NAMALWA (cell line): ENCODE measurements at regions not wholly inside any gene's neighbourhood (a gene's known extent, or its start where the extent isn't known, plus 50 kb on each side); places are given as distances from the start of the nearest gene placed in this dataset.
"Not testable (repeated sequence)": the region's sequence is repeated elsewhere in the genome, so short reads cannot be mapped to it uniquely, and the experiment has no call there.

Source experiments
- DNase-seq: peaks from one replicate; pipeline ENCODE4 v3.0.0-alpha.2; 2015; ENCODE audit warnings: low spot score

DNA sequence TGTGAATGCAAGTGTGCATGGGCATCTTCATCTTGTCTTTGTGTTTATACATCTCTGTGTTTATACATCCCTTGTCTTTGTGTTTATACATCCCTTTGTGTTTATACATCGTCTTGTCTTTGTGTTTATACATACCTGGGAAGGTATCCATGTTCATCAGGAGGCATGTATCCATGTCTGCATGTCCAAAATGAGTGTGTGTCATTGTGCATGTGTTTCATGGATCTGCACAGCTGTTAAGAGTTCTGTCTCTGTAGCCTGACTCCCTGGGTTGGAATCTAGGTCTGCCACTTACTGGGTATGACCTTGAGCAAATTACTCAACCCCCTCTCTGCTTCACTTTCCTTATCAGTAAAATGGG is 50.1 kb upstream of the SIRPA start:
- DNase-seq = no peak

- peak; percentile 52 for DNase-seq
Measured at GRCh38 chr20:1844325-1845162, 50.7 kb upstream of the SIRPA start.

GRCh38 chr20:1842281-1842680 is 52.9 kb upstream of the SIRPA start:
- DNase-seq = no peak

DNA sequence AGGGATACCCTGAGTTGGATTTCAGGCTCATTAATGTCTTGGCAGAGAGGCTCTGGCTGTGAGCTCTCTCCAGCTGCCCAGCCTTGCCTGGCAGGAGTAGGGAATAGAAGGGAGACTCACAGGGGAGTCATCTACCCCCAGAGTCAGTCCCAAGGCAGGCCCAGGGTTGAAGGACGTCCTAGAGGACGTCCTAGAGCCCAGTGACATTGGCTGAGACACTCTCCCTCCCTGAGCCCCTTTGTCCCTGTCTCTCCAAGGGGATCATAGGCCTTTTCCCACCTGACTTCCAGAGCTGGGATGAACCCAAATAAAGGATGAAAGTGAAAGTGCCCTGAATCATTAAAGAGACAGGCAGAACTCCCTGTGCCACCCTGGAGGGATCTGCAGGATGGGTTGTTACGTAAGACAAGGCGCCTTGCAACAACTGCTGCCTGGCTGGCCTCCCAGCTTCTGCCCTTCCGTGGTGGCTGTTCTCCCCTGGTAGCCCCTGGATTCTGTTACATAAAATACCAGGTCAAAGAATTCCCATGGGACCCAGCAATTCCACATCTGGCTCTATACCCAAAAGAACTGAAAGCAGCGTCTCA is 53.6 kb upstream of the SIRPA start:
- no peak for DNase-seq

- no peak for DNase-seq
Measured at GRCh38 chr20:1840817-1841553, 54.2 kb upstream of the SIRPA start.

DNA sequence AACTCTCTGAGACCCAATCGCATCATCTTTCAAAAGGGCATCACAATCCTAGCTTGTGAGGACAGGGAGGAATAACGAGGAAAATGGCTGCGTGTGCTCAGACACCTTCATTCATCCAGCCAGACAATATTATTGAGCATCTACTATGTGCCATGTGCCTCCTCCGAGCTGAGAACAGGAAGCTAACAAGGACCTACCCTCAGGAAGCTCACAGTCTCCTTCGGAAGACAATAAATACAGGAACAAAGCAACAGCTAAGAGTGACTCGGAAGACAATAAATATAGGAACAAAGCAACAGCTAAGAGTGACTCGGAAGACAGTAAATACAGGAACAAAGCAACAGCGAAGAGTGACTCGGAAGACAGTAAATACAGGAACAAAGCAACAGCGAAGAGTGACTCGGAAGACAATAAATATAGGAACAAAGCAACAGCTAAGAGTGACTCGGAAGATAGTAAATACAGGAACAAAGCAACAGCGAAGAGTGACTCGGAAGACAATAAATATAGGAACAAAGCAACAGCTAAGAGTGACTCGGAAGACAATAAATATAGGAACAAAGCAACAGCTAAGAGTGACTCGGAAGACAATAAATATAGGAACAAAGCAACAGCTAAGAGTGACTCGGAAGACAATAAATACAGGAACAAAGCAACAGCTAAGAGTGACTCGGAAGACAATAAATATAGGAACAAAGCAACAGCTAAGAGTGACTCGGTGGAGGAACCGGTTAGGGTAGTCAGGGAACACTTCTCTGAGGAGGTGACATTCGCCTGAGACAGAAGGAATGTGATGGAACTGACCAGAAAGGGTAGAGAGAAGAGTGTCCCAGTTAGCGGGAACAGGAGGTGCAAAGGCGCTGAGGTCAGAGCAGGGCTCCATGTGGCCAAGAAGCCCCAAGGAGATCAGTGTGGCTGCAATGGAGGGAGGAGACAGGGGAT is 55.6 kb upstream of the SIRPA start:
- not testable (repeated sequence) for DNase-seq

GRCh38 chr20:1838556-1839279 is 56.5 kb upstream of the SIRPA start:
- no peak for DNase-seq

DNA sequence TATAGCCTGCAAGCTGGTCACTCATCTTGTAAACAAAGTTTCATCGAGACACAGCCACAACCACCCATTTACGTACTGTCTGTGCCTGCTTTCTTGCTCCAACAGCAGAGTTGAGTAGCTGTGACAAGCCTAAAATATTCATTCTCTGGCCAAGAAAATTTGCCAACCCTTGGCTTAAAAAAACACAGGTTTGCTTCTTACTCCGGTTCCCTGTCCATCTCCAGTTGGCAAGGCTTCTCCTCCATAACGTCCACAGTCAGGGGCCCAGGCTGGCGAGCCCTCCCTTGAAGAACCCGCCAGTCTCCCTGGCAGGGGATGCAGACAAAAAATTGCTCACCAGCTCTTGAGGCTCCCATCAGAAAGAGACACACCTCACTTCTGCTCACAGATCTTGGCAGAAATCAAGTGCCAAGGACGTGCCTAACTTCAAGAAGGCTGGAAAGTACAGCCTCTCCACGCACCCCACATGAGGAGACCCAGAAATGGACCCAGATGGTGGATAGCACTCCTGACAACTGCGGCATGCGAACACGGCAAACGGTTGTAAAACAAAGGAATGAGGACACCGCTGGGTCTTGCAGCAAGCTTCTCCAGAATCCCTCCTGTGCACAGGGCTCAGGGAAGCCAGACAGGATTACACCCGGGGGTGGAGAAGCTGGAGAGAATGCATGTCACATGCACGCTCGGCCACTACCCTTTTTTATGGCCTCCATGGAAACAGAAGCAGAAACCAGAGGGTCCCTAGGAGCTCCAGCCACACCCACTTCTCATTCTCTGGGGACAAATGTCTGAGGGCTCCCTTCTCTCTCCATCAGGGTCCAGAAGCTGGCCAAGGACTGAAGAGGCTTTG is 59.8 kb upstream of the SIRPA start:
- DNase-seq = no peak

DNA sequence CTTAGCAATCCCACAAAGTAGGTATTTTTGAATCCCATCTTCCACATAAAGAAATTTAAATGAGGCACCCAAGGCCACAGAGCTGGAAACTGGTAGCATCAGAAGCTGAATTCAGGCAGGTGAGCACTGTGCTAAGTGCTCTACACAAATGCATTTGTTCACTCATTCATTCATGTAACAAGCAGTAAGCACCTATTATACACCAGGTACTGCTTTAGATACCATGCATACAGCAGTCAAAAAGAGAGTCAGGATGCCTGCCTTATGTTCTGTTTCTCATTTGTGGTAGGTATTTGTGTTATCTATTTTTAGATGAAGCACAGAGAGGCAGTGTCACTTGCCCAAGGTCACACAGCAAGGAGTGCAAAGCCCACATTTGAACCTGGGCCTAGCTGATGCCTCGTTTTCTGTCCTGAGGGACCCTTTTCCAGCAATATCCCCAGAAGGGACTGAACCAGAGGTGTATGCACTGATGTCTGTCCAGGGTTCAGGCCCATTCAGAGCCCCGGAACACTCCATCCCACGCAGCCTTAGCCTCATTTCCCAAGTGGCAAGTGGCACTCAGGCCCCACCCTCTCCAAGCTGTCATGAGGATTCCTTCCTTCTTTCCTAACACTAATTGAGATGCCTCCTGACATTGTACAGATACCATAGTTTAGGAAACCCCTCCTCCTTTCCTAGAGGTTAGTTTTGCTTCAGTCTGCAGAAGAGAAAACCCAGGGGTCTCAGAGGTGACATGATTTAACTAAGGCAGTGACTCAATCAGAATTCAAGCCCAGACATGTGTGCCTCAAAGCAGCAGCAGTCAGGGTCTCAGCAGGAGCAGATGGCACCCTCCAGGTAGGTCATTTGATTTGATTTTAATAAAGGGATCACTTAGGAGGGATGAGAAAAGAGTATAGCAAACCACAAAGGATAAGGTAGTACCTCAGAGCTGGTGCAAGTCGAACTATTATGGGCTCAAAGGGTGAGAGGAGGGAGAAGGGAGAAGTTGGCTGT is 61.2 kb upstream of the SIRPA start:
- DNase-seq = no peak

GRCh38 chr20:1833216-1833615 is 62.0 kb upstream of the SIRPA start:
- no peak for DNase-seq

- DNase-seq = no peak
Measured at GRCh38 chr20:1832634-1833033, 62.6 kb upstream of the SIRPA start.

GRCh38 chr20:1831606-1832005 is 63.6 kb upstream of the SIRPA start:
- no peak for DNase-seq

DNA sequence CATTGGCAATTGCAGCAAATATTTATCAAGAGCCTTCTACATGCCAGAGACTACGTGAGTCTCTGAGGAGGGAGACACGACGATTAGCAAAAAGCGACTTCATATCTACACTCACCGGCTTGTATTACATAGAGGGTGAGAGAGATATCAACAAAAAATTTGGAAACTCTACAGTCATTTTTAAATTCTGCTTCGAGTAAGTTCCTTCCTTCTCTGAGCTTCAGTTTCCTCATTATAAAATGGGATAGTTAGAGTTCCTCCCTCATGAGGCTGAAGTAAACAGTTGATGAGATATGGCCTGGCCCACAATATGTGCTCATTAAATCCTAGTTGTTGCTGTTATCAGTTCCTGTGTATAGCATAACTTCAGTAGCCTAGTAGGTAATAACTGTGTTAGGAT is 64.1 kb upstream of the SIRPA start:
- no peak for DNase-seq

DNA sequence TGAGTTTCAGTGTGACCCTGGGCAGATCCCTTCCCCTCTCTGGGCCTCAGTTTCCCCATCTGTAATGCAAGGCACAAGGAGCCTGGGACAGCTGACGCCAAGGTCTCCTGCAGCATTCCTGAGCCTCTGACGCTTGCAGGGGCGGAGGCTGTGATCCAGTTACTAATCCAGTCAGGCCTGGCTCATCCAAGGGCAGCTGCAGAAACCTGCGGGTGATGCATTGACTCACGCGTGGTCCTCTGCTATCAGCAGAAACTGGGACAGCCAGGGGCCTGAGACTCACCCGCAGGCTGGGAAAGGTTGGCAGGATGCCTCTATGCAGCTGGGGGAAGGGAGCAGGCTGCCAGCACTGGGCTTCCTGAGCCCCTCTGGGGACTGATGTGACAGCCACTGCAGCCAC is 65.0 kb upstream of the SIRPA start:
- no peak for DNase-seq

DNA sequence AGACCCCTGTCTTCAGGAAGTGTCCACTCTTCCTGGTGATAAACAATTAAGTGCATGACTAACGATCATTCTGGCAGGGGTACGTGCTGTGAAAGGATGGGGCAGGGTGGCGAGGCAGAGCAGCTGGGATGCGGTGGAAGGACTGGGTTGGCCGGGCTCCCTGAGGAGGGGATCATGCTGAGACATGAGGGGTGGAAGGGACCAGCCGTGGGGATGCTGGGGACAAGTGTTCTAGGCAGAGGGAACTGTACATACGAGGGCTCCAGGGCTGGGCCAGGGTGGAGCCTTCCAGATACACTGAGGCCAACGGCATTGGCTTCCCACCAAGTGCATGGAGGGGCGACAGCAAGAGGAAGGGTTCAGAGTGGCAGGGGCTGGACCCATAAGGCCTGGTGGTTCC is 65.7 kb upstream of the SIRPA start:
- DNase-seq = no peak

DNA sequence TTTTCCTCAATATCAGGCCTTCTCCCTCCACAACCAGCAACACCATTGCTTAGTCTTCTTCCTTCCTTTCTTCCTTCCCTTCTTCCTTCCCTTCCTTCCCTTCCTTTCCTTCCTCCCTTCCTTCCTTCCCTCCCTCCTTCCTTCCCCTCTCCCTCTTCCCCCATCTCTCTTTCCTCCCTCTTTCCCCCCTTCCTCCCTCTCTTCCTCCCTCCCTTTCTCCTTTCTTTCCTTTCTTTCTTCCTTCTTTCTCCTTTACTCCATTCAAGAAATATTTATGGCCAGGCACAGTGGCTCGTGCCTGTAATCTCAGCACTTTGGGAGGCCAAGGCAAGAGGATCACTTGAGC is 66.4 kb upstream of the SIRPA start:
- no peak for DNase-seq

DNA sequence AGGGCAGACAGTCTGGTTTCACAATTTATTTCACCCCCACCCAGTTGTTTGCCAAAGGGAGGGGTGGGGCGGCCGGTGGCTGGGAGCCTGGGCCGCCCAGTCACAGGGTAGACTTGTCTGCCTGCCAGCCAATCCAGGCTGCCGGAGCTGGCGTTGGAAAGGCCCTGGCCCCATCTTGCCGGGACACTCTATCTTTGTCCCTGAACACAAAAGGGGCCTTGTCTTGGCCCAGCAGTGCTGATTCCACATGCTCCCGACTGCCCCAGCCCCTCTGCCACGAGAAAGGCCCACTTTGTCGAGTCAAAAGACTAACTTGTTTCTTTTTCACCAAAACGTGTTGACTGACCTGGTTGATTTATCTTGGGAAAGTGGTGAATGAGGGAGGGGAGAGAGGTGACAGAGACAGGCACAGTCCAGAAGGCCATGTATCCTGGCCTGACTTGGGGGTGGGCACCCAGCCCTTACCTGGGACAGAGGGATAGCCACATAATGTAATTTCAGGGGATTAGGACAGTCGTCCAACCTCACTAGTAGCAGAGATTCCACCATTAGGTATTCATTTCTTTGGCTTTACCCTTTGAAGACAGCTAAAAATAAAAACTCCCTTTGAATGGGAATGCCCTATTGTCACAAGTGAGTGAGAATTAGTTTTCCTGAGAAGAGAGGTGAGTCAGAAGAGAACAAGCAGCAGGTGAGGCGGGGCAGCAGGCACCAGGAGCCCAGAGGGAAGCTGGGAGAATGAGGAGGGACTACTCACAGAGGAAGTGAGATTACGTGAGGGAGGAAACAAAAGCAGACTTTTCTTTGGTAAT is 67.0 kb upstream of the SIRPA start:
- no peak for DNase-seq

- DNase-seq = no peak
Measured at GRCh38 chr20:1827510-1827973, 67.7 kb upstream of the SIRPA start.
